RWPE2 (cell line): ENCODE measurements at regions not wholly inside any gene's neighbourhood (a gene's known extent, or its start where the extent isn't known, plus 50 kb on each side); places are given as distances from the start of the nearest gene placed in this dataset.

Experiments
- ATAC-seq: fragments of 200-7000 bp; cut with Tn5 transposase; 3 replicates; pipeline ENCODE4 v1.9.1; 2021; ENCODE audit warnings: low read depth
- DNase-seq: peaks from one replicate; pipeline ENCODE4 v3.0.0-alpha.2; 2020; ENCODE audit warnings: low spot score
- H3K27ac ChIP-seq: fragments of 450-650 bp; 2 replicates; pipeline ENCODE4 v1.5.1; 2017; ENCODE audit warnings: mild to moderate bottlenecking; ENCODE audit not compliant: poor library complexity, severe bottlenecking
- H3K27me3 ChIP-seq: fragments of 250-450 bp; sonication (Bioruptor Pico); 2 replicates; pipeline ENCODE4 v1.5.1; 2021; ENCODE audit warnings: mild to moderate bottlenecking, moderate library complexity; ENCODE audit not compliant: insufficient read depth, poor library complexity, severe bottlenecking
- H3K36me3 ChIP-seq: fragments of 250-450 bp; sonication (Bioruptor Pico); 2 replicates; pipeline ENCODE4 v1.5.1; 2020; ENCODE audit warnings: low read depth, mild to moderate bottlenecking, moderate library complexity
- H3K4me1 ChIP-seq: fragments of 250-450 bp; sonication (Bioruptor Pico); 2 replicates; pipeline ENCODE4 v1.5.1; 2021; ENCODE audit warnings: mild to moderate bottlenecking, moderate library complexity; ENCODE audit not compliant: insufficient read depth, poor library complexity, severe bottlenecking
- H3K4me3 ChIP-seq: fragments of 250-450 bp; sonication (Bioruptor Pico); 2 replicates; pipeline ENCODE4 v1.5.1; 2021; ENCODE audit warnings: mild to moderate bottlenecking, moderate library complexity; ENCODE audit not compliant: severe bottlenecking
- H3K9me3 ChIP-seq: fragments of 250-450 bp; sonication (Bioruptor Pico); 2 replicates; pipeline ENCODE4 v1.5.1; 2021; ENCODE audit warnings: mild to moderate bottlenecking, moderate library complexity; ENCODE audit not compliant: severe bottlenecking
- TF ChIP-seq, protein P1 (sequence below): fragments of 450-650 bp; IDR thresholded peaks from one replicate; pipeline ENCODE4 v1.5.1; 2017; ENCODE audit warnings: mild to moderate bottlenecking, moderate library complexity; ENCODE audit not compliant: poor library complexity, severe bottlenecking

- TF ChIP-seq, protein P1, sequence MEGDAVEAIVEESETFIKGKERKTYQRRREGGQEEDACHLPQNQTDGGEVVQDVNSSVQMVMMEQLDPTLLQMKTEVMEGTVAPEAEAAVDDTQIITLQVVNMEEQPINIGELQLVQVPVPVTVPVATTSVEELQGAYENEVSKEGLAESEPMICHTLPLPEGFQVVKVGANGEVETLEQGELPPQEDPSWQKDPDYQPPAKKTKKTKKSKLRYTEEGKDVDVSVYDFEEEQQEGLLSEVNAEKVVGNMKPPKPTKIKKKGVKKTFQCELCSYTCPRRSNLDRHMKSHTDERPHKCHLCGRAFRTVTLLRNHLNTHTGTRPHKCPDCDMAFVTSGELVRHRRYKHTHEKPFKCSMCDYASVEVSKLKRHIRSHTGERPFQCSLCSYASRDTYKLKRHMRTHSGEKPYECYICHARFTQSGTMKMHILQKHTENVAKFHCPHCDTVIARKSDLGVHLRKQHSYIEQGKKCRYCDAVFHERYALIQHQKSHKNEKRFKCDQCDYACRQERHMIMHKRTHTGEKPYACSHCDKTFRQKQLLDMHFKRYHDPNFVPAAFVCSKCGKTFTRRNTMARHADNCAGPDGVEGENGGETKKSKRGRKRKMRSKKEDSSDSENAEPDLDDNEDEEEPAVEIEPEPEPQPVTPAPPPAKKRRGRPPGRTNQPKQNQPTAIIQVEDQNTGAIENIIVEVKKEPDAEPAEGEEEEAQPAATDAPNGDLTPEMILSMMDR = no peak
- Histone ChIP-seq H3K4me1 (no peaks in the 10 kb centered on the region), H3K9me3 (no peaks in the 10 kb centered on the region), H3K27ac (no peak overlapping the region), H3K36me3 (no peaks in the 10 kb centered on the region), H3K27me3 (peaks cover 2% of the 10 kb centered on the region), H3K4me3 (no peak overlapping the region)
- ATAC-seq (no peak), DNase-seq (no peak)
Measured at GRCh38 chr3:117910820-117911521, 1123.7 kb downstream of the IGSF11 start.

DNA sequence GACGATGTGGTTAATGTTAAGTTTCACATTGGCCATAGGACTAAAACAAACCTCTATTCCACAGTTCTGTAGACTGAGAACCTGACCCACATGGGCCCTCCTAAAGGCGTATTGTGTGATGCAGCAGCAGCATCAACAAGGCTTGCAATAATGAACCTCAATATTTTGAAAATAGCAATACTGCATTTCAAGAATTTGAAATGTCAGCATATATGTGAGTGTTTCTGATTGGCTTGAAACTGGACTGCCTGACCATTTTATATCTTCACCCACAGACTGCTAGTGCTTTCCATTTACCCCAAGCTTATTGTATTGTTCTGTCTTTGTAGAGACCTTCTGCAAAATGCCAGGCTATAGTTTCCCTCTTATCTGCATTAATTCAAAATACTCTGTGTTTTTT is 1122.3 kb downstream of the IGSF11 start:
- Histone ChIP-seq H3K27ac (no peak overlapping the region), H3K4me1 (no peaks in the 10 kb centered on the region), H3K9me3 (no peaks in the 10 kb centered on the region), H3K4me3 (no peak overlapping the region), H3K27me3 (peaks cover 2% of the 10 kb centered on the region), H3K36me3 (no peaks in the 10 kb centered on the region)
- TF ChIP-seq, protein P1 = no peak
- no peak for DNase-seq
- ATAC-seq = no peak

DNA sequence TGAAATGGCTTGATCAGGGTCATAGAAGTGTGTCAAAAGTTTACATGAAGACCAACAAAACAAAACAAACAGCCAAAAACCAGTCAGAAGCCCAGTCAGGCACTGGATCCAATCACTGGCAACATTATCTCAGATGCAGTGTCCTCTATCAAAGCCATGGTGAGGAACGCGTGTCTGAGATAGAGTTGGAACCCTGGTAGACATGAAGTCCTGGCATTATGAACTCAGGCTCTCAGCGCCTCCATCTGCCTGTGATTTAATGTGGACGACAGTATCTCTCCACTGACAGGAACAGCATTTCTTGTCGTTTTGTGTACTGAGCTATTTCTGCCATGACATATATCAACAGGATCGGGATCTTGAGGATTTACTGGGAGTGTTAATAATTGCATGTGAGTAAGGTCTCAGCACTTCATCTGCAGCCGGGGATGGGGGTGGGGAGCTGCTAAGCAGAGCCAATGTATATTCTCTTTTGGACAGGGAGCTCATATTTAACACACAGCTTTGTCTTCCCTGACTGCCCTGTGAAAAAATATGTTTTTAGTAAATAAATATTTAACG is 1120.0 kb downstream of the IGSF11 start:
- no peak for DNase-seq
- Histone ChIP-seq H3K4me1 (no peaks in the 10 kb centered on the region), H3K4me3 (no peak overlapping the region), H3K27ac (no peak overlapping the region), H3K36me3 (no peaks in the 10 kb centered on the region), H3K27me3 (peaks cover 2% of the 10 kb centered on the region), H3K9me3 (no peaks in the 10 kb centered on the region)
- TF ChIP-seq, protein P1 = no peak
- ATAC-seq = no peak

DNA sequence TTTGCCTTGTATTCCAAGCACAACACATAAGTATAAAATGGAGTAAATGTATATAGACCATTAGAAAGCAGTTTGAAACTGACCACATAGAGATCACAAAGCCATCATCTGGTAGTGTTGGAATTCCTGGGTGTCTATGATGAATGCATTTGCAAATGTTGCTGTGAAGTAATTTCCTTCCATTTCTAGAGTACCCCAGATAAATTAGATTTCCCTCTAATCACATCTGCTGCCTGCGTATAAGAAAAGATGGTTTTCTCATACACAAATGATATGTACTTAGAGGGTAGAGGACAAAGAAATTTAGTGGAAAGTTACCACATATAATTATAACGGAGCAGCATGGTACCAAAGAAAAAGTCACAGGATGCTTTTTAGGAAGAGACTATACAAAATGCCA is 1117.8 kb downstream of the IGSF11 start:
- DNase-seq (no peak), ATAC-seq (no peak)
- peaks cover 2% of the 10 kb centered on the region for H3K27me3 ChIP-seq
- no peaks in the 10 kb centered on the region for H3K4me1 ChIP-seq
- no peak overlapping the region for H3K4me3 ChIP-seq
- no peaks in the 10 kb centered on the region for H3K9me3 ChIP-seq
- H3K27ac ChIP-seq = no peak overlapping the region
- TF ChIP-seq, protein P1 = no peak
- H3K36me3 ChIP-seq = no peaks in the 10 kb centered on the region

- no peak for DNase-seq
- Histone ChIP-seq H3K27me3 (peaks cover 2% of the 10 kb centered on the region), H3K36me3 (no peaks in the 10 kb centered on the region), H3K9me3 (no peaks in the 10 kb centered on the region), H3K4me3 (no peak overlapping the region), H3K27ac (no peak overlapping the region), H3K4me1 (no peaks in the 10 kb centered on the region)
- ATAC-seq = no peak
- TF ChIP-seq, protein P1 = no peak
Measured at GRCh38 chr3:117919621-117920020, 1115.0 kb downstream of the IGSF11 start.
